ENCODE measurements at regions not wholly inside any gene's neighbourhood (a gene's known extent, or its start where the extent isn't known, plus 50 kb on each side); places are given as distances from the start of the nearest gene placed in this dataset.

GRCh38 chr15:57806003-57806402 is 99.5 kb downstream of the POLR2M start:
- TF ChIP-seq CTCF (IDR thresholded peaks at IDR 0.05; ENCODE audit: poor library complexity, severe bottlenecking) (no peak), TAF1 (IDR thresholded peaks at IDR 0.05; ENCODE audit: low read depth) (no peak), EP300 (conservative IDR thresholded peaks at IDR 0.05; ENCODE audit: poor library complexity, severe bottlenecking) (no peak), POLR2AphosphoS5 (IDR thresholded peaks at IDR 0.05) (no peak), SMC3 (conservative IDR thresholded peaks at IDR 0.05; ENCODE audit: poor library complexity) (no peak), EZH2 (IDR thresholded peaks at IDR 0.05; ENCODE audit: borderline replicate concordance, insufficient read depth, low read length, poor library complexity, severe bottlenecking) (no peak), REST (IDR thresholded peaks at IDR 0.05; ENCODE audit: borderline replicate concordance) (no peak)
